Mucosa of descending colon (tissue), 3 donors: ENCODE measurements at regions not wholly inside any gene's neighbourhood (a gene's known extent, or its start where the extent isn't known, plus 50 kb on each side); places are given as distances from the start of the nearest gene placed in this dataset.

Source experiments
- ATAC-seq: fragments of 200-7000 bp; cut with Tn5 transposase; one replicate; pipeline ENCODE4 v1.9.1; 2020; ENCODE audit warnings: mild to moderate bottlenecking, moderate library complexity
- DNase-seq, 3 donors: peaks; one replicate each; pipeline ENCODE4 v3.0.0-alpha.2; 2020
- H3K36me3 ChIP-seq: fragments of 200-600 bp; one replicate; pipeline ENCODE4 v1.8.0; 2021; ENCODE audit warnings: low read depth, mild to moderate bottlenecking
- H3K4me1 ChIP-seq: fragments of 200-600 bp; one replicate; pipeline ENCODE4 v1.8.0; 2021; ENCODE audit warnings: low read depth, mild to moderate bottlenecking
- H3K4me3 ChIP-seq: fragments of 200-600 bp; one replicate; pipeline ENCODE4 v1.8.0; 2021; ENCODE audit warnings: mild to moderate bottlenecking
- H3K9me3 ChIP-seq: fragments of 200-600 bp; one replicate; pipeline ENCODE4 v1.8.0; 2021; ENCODE audit warnings: mild to moderate bottlenecking
- CTCF ChIP-seq: fragments of 200-600 bp; IDR thresholded peaks from one replicate; pipeline ENCODE4 v1.8.0; 2022; ENCODE audit warnings: antibody characterized with exemption, mild to moderate bottlenecking
- intact Hi-C, 2 donors: fragments of 100-400 bp; cut with DNase I in 1 of 2; cut with micrococcal nuclease in 1 of 2; formaldehyde crosslinking; loops; one replicate each; pipeline versions ENCODE4 v1.11.0 to v1.11.1; 2022; cut with DNase I, micrococcal nuclease
- donor health status: DM: no; HTN: no; CAD: no; lungs with moderate emphysema.
- donor health status: DM: no; HTN: no; CAD: no.
- donor health status: DM: no; HTN: yes; CAD: no.

DNA sequence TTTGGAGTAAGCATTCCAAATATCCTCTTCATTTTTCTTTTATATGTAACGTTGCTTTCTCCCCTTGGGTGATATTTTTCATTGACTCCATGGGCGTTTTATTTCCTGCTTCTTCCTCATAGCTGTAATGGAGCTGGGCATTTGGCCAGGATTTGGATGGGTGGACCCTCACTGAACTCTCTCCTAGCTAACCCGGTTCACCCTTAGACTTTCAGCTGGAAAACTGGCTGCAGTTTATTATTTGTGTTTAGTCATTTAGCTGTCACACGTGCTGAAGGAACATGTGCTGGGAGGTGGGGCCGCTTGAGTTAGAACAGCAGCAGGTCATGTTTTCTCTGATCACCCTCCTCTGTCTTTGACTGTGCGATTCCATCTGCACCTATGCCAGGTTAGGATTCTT, 407.6 kb downstream of the ZIC1 start:
- Histone ChIP-seq H3K36me3 (no peaks in the 10 kb centered on the region), H3K9me3 (no peaks in the 10 kb centered on the region), H3K4me3 (no peak overlapping the region), H3K4me1 (peaks cover 8% of the 10 kb centered on the region)
- DNase-seq (peak; percentile 63 to 94 (median 79)), ATAC-seq (peak; percentile 100)
- intact Hi-C loops, result no loop called here
- TF ChIP-seq CTCF, result no peak

- no peaks in the 10 kb centered on the region for H3K4me1 ChIP-seq
- TF ChIP-seq CTCF, result no peak
- no peak for DNase-seq
- no peaks in the 10 kb centered on the region for H3K36me3 ChIP-seq
- intact Hi-C loops, result no loop called here
- ATAC-seq, result no peak
- H3K4me3 ChIP-seq, result no peak overlapping the region
- H3K9me3 ChIP-seq, result no peaks in the 10 kb centered on the region
Measured at GRCh38 chr3:147832611-147833010, 423.4 kb downstream of the ZIC1 start.

DNA sequence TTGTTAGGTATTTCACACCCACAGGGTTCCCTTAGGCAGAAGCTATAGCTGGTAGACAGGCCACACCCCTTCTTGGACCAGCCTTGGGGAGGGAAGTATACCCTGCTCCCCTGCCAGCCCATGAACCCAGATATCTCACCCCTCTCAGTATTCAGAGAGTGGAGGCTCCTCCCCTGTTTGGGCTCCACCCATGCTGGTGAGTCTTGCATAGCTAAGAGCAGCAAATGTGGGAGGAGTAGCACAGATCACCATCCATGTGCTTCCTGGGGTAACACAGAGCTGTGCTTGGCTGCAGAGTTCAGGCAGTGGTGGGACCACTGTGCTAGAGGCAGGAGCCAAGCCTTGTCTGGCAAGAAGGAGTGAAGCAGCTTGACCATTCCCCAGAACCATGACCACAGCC, 427.2 kb downstream of the ZIC1 start:
- TF ChIP-seq CTCF, result no peak
- H3K4me3 ChIP-seq, result no peak overlapping the region
- DNase-seq (no peak), ATAC-seq (peak; percentile 9)
- H3K9me3 ChIP-seq, result no peaks in the 10 kb centered on the region
- intact Hi-C loops, result no loop called here
- H3K36me3 ChIP-seq, result no peaks in the 10 kb centered on the region
- H3K4me1 ChIP-seq, result no peaks in the 10 kb centered on the region

GRCh38 chr3:147838652-147839051, 429.5 kb downstream of the ZIC1 start:
- ATAC-seq, result peak; percentile 42

DNA sequence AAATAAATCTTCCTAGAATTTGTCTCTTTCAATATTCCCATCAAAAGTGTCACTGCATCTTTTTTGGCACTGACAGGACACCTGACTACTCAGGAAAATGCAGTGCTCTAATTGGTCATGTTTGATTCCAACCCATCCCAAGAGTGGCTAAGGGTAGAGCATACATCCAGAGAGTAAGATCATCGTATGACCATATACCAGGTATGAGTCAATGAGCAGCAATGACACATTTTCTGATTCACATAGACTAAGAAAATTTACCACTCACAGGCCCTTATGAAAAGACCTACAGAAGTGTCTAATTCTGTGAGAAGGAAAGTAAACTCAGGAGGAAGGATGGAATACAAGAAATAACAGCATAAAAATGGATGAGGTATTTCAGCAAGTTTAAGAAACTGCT, 434.2 kb downstream of the ZIC1 start:
- ATAC-seq (no peak), DNase-seq (no peak)
- intact Hi-C loops, result no loop called here
- Histone ChIP-seq H3K9me3 (no peaks in the 10 kb centered on the region), H3K36me3 (no peaks in the 10 kb centered on the region), H3K4me3 (no peak overlapping the region), H3K4me1 (no peaks in the 10 kb centered on the region)
- TF ChIP-seq CTCF, result no peak

More at GRCh38 chr3:147838652-147839051, 429.5 kb downstream of the ZIC1 start:
- no peaks in the 10 kb centered on the region for H3K36me3 ChIP-seq
- no peaks in the 10 kb centered on the region for H3K4me1 ChIP-seq
- intact Hi-C loops, result no loop called here
- peak in 1 of 3 donors; percentile 35 for DNase-seq
- no peak for TF ChIP-seq CTCF
- no peak overlapping the region for H3K4me3 ChIP-seq
- no peaks in the 10 kb centered on the region for H3K9me3 ChIP-seq

- no peak for TF ChIP-seq CTCF
- H3K9me3 ChIP-seq, result no peaks in the 10 kb centered on the region
- intact Hi-C loops, result no loop called here
- no peak for ATAC-seq
- H3K36me3 ChIP-seq, result no peaks in the 10 kb centered on the region
- DNase-seq, result no peak
- no peaks in the 10 kb centered on the region for H3K4me1 ChIP-seq
- no peak overlapping the region for H3K4me3 ChIP-seq
Measured at GRCh38 chr3:147846293-147846692, 437.1 kb downstream of the ZIC1 start.
